HepG2 (cell line): ENCODE measurements at regions not wholly inside any gene's neighbourhood (a gene's known extent, or its start where the extent isn't known, plus 50 kb on each side); places are given as distances from the start of the nearest gene placed in this dataset.

Experiments used
- ATAC-seq: fragments of 200-7000 bp; cut with Tn5 transposase; 3 replicates; pipeline ENCODE4 v1.9.1; 2020; ENCODE audit warnings: mild to moderate bottlenecking, moderate library complexity
- BruUV-seq: library from RNA; stranded (reverse); fragments of 400-500 nt; replicated peaks from 2 replicates; lab custom pipeline; 2021; lab: Mats Ljungman, UMichigan
- CTCF ChIA-PET: fragments of 300-600 bp; formaldehyde crosslinking; extraction: SDS; loops from one replicate; lab custom pipeline; 2021; ENCODE audit warnings: low total read pairs, inconsistent platforms, low intra/inter-chr PET ratio; lab: Yijun Ruan, JAX
- POLR2A ChIA-PET: fragments of 350-600 bp; sonication (Branson Sonifier 250); formaldehyde crosslinking; loops from one replicate; lab custom pipeline; 2020; ENCODE audit warnings: antibody characterized with exemption, inconsistent platforms; lab: Yijun Ruan, JAX
- DNase-seq: peaks from one replicate; pipeline ENCODE4 v3.0.0-alpha.2; 2015; ENCODE audit warnings: low spot score
- FAIRE-seq: peaks from 3 replicates; lab custom pipeline; 2011; peaks lifted over from hg19 to GRCh38; lab: Jason Lieb, UNC
- H2AFZ ChIP-seq: one replicate; pipeline ENCODE4 v1.6.1; 2011; ENCODE audit warnings: low read length, inconsistent platforms
- H3K27ac ChIP-seq: fragments of 300-600 bp; 3 replicates; pipeline ENCODE4 v1.8.0; 2011; ENCODE audit warnings: mixed run types, mild to moderate bottlenecking, mixed read lengths, low read length, inconsistent platforms; ENCODE audit not compliant: insufficient read depth; ENCODE audit errors: extremely low read length
- H3K27me3 ChIP-seq, 2 experiments: fragments of 200-600 bp in 1 of 2; 2 replicates in 1 of 2; 3 replicates in 1 of 2; pipeline versions ENCODE4 v1.6.0 to v1.8.0; 2011; ENCODE audit warnings: low read length in 2 of 2, mild to moderate bottlenecking in 2 of 2, moderate library complexity in 2 of 2, inconsistent platforms in 1 of 2; ENCODE audit not compliant: insufficient read depth in 2 of 2, control insufficient read depth in 1 of 2
- H3K36me3 ChIP-seq, 2 experiments: fragments of 200-600 bp in 1 of 2; replicated peaks in 1 of 2; 2 replicates in 1 of 2; 3 replicates in 1 of 2; pipeline versions ENCODE4 v1.5.1 to v1.8.0; 2011; ENCODE audit warnings: low read length in 2 of 2, inconsistent platforms in 1 of 2; ENCODE audit not compliant: insufficient read depth in 2 of 2, control insufficient read depth in 1 of 2
- H3K4me1 ChIP-seq: 2 replicates; pipeline ENCODE4 v1.5.1; 2012; ENCODE audit warnings: low read length, inconsistent platforms; ENCODE audit not compliant: insufficient read depth
- H3K4me2 ChIP-seq: 2 replicates; pipeline ENCODE4 v1.6.0; 2011; ENCODE audit warnings: low read depth, low read length, inconsistent platforms
- H3K4me3 ChIP-seq, 3 experiments: fragments of 200-600 bp in 1 of 3; sonication (generic), shearing (Covaris generic) in 1 of 3; replicated peaks in 1 of 3; 2 replicates each; pipeline ENCODE4 v1.5.1; 2011 to 2016; ENCODE audit warnings: low read length in 3 of 3, inconsistent platforms in 2 of 3, low read depth in 2 of 3, mild to moderate bottlenecking in 2 of 3, control low read depth in 1 of 3, mixed read lengths in 1 of 3; ENCODE audit not compliant: insufficient read depth in 1 of 3
- H3K79me2 ChIP-seq: one replicate; pipeline ENCODE4 v1.6.1; 2011; ENCODE audit warnings: low read length, inconsistent platforms; ENCODE audit not compliant: insufficient read depth
- H3K9ac ChIP-seq: 2 replicates; pipeline ENCODE4 v1.6.0; 2011; ENCODE audit warnings: mild to moderate bottlenecking, low read depth, low read length, inconsistent platforms; ENCODE audit not compliant: insufficient read depth
- H3K9me3 ChIP-seq: 2 replicates; pipeline ENCODE4 v1.5.1; 2012; ENCODE audit warnings: mild to moderate bottlenecking, low read length
- H4K20me1 ChIP-seq: 2 replicates; pipeline ENCODE4 v1.6.0; 2011; ENCODE audit warnings: inconsistent platforms, mild to moderate bottlenecking, low read length, moderate library complexity; ENCODE audit not compliant: insufficient read depth
- ATF7-NPFF ChIP-seq: sonication (generic); formaldehyde crosslinking; IDR thresholded peaks from 2 replicates; pipeline ENCODE4 v1.8.1; 2023; ENCODE audit warnings: mild to moderate bottlenecking, low read depth, missing genetic modification reagents, moderate library complexity
- FOXC1 ChIP-seq: sonication (generic); formaldehyde crosslinking; IDR thresholded peaks from 2 replicates; pipeline ENCODE4 v1.8.0; 2022; ENCODE audit warnings: mild to moderate bottlenecking, missing genetic modification reagents, borderline replicate concordance
- HINFP ChIP-seq: sonication (generic); formaldehyde crosslinking; IDR thresholded peaks from 2 replicates; pipeline ENCODE4 v1.4.0; 2020; ENCODE audit warnings: low read depth, mild to moderate bottlenecking, missing genetic modification reagents
- MTF2 ChIP-seq: sonication (generic); formaldehyde crosslinking; IDR thresholded peaks from 2 replicates; pipeline ENCODE4 v1.5.0; 2020; ENCODE audit warnings: missing genetic modification reagents, borderline replicate concordance
- NFIC ChIP-seq: IDR thresholded peaks from 2 replicates; pipeline ENCODE4 v1.6.1; 2012; ENCODE audit warnings: mild to moderate bottlenecking, low read length, inconsistent platforms
- SALL2 ChIP-seq: sonication (generic); formaldehyde crosslinking; IDR thresholded peaks from 2 replicates; pipeline ENCODE4 v1.8.1; 2023; ENCODE audit warnings: mild to moderate bottlenecking, missing genetic modification reagents, inconsistent platforms
- TFE3 ChIP-seq: IDR thresholded peaks from 2 replicates; pipeline ENCODE4 v1.6.1; 2016
- ZNF205 ChIP-seq: IDR thresholded peaks from 2 replicates; pipeline ENCODE4 v1.6.1; 2018; ENCODE audit warnings: missing biosample characterization, missing genetic modification reagents
- ZNF660 ChIP-seq: sonication (generic); formaldehyde crosslinking; IDR thresholded peaks from 2 replicates; pipeline ENCODE4 v1.5.1; 2020; ENCODE audit warnings: mild to moderate bottlenecking, low read depth, missing genetic modification reagents, borderline replicate concordance
- ZNF720 ChIP-seq: sonication (generic); formaldehyde crosslinking; IDR thresholded peaks from 2 replicates; pipeline ENCODE4 v1.4.0; 2020; ENCODE audit warnings: missing genetic modification reagents
- ZNF770 ChIP-seq: sonication (generic); formaldehyde crosslinking; IDR thresholded peaks from 2 replicates; pipeline ENCODE4 v1.5.0; 2020; ENCODE audit warnings: mild to moderate bottlenecking, missing genetic modification reagents
- ZNF772 ChIP-seq: sonication (generic); formaldehyde crosslinking; IDR thresholded peaks from 2 replicates; pipeline ENCODE4 v1.5.0; 2020; ENCODE audit warnings: mild to moderate bottlenecking, missing genetic modification reagents
- ZNF780A ChIP-seq: sonication (generic); formaldehyde crosslinking; IDR thresholded peaks from 2 replicates; pipeline ENCODE4 v1.8.0; 2022; ENCODE audit warnings: mild to moderate bottlenecking, missing genetic modification reagents, moderate library complexity
- ZNF878 ChIP-seq: sonication (generic); formaldehyde crosslinking; IDR thresholded peaks from 2 replicates; pipeline ENCODE4 v1.8.1; 2023; ENCODE audit warnings: mild to moderate bottlenecking, missing genetic modification reagents, moderate library complexity
- whole genome bisulfite sequencing: methylation state at CpG from one replicate; pipeline ENCODE4 v1.1.6; 2017; ENCODE audit warnings: low lambda C conversion rate; 5-methylcytosine and 5-hydroxymethylcytosine counted together
- in situ Hi-C: cut with HindIII; loops from 2 replicates; pipeline ENCODE4 v1.10.0; 2017; ENCODE audit warnings: low pct_unique_long_range_greater_than_20kb; ENCODE audit not compliant: extremely low pct_ligation_motif_present
- intact Hi-C: fragments of 100-400 bp; cut with micrococcal nuclease; formaldehyde crosslinking; loops from one replicate; pipeline ENCODE4 v1.10.0; 2022; ENCODE audit not compliant: unreplicated experiment
- TF ChIP-seq, protein P1 (sequence below): sonication (generic); formaldehyde crosslinking; IDR thresholded peaks from 2 replicates; pipeline ENCODE4 v1.4.0; 2020; ENCODE audit warnings: missing genetic modification reagents, borderline replicate concordance

DNA sequence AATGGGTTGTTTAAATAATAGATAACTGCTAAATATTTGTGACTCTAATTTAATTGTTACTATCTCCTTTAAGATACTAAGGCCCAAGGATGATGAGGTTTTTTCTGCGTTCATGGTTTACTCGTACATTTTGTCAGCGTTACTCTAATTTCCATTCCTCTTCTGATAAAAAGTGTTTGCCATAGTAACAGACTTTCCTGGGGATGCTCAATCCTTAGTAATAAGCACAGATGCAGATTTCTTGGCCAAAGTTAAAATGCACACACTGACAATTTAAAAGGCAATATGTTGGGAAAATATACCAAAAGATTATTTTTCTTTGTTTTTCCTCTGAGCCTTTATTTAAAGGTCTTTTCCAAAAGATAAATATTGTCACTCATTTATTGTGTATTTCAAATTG, 149.6 kb downstream of the IRS2 start (continued):
- TF ChIP-seq ZNF770 (CRISPR knock-in tag), result no peak
- TF ChIP-seq ZNF780A (CRISPR knock-in tag), result no peak

DNA sequence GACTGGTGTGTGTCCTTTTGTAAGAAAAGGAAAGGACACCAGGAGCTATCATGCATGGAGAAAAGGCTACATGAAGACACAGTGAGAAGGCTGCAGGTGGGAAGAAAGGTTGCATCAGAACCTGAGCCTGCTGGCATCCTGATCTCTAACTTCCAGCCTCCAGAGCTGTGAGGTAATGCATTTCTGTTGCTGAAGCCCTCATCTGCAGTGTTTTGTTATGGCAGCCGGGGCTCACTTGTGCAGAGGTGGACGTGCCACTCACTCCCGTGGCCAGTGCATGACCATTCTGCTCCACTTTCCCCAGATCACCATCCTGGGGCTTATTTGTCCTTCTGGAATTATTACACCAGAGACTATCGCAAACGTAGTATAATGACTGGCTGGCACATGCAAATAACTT, 155.3 kb downstream of the IRS2 start:
- 32% methylated on average over 5 of the region's 5 CpGs for WGBS
- no peak overlapping the region for H3K9ac ChIP-seq
- no peak for TF ChIP-seq ZNF205
- TF ChIP-seq SALL2 (CRISPR knock-in tag), result no peak
- TF ChIP-seq MTF2 (CRISPR knock-in tag), result no peak
- no peak for TF ChIP-seq TFE3 (CRISPR knock-in tag)
- TF ChIP-seq ATF7-NPFF, result no peak
- no peak for TF ChIP-seq ZNF878
- TF ChIP-seq NFIC, result no peak
- no peak for TF ChIP-seq ZNF720 (CRISPR knock-in tag)
- TF ChIP-seq, protein P1, sequence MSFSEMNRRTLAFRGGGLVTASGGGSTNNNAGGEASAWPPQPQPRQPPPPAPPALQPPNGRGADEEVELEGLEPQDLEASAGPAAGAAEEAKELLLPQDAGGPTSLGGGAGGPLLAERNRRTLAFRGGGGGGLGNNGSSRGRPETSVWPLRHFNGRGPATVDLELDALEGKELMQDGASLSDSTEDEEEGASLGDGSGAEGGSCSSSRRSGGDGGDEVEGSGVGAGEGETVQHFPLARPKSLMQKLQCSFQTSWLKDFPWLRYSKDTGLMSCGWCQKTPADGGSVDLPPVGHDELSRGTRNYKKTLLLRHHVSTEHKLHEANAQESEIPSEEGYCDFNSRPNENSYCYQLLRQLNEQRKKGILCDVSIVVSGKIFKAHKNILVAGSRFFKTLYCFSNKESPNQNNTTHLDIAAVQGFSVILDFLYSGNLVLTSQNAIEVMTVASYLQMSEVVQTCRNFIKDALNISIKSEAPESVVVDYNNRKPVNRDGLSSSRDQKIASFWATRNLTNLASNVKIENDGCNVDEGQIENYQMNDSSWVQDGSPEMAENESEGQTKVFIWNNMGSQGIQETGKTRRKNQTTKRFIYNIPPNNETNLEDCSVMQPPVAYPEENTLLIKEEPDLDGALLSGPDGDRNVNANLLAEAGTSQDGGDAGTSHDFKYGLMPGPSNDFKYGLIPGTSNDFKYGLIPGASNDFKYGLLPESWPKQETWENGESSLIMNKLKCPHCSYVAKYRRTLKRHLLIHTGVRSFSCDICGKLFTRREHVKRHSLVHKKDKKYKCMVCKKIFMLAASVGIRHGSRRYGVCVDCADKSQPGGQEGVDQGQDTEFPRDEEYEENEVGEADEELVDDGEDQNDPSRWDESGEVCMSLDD, result no peak
- no peak for TF ChIP-seq HINFP (CRISPR knock-in tag)
- no peak for TF ChIP-seq FOXC1 (CRISPR knock-in tag)
- no peak for TF ChIP-seq ZNF772 (CRISPR knock-in tag)
- no peak for TF ChIP-seq ZNF660 (CRISPR knock-in tag)
- H3K27ac ChIP-seq, result no peak overlapping the region
- intact Hi-C loops, result no loop called here
- ChIA-PET POLR2A (no interaction called here), CTCF (no interaction called here)
- no peak for FAIRE-seq
- in situ Hi-C loops, result no loop called here
- H3K4me2 ChIP-seq, result no peak overlapping the region
- H4K20me1 ChIP-seq, result no peaks in the 10 kb centered on the region
- no peak for DNase-seq
- no peak for ATAC-seq
- H3K4me3 ChIP-seq, result no peak overlapping the region
- peaks cover 31% of the 10 kb centered on the region for H3K9me3 ChIP-seq
- no TSS peak for BruUV-seq
- H3K36me3 ChIP-seq, result no peaks in the 10 kb centered on the region
- no peaks in the 10 kb centered on the region for H3K4me1 ChIP-seq
- H2AFZ ChIP-seq, result no peak overlapping the region
- no peaks in the 10 kb centered on the region; a peak in 1 of 5 replicates for H3K27me3 ChIP-seq
- H3K79me2 ChIP-seq, result no peaks in the 10 kb centered on the region
